Astrocyte (in vitro differentiated cells and primary cell): ENCODE measurements at regions not wholly inside any gene's neighbourhood (a gene's known extent, or its start where the extent isn't known, plus 50 kb on each side); places are given as distances from the start of the nearest gene placed in this dataset.

Experiments
- EZH2 ChIP-seq: IDR thresholded peaks from 2 replicates; pipeline ENCODE4 v1.6.1; 2012; ENCODE audit warnings: mild to moderate bottlenecking, low read length, inconsistent platforms; ENCODE audit not compliant: insufficient read depth
- TF ChIP-seq, protein P1 (sequence below): IDR thresholded peaks from 2 replicates; pipeline ENCODE4 v1.5.1; 2011; ENCODE audit warnings: low read depth, mild to moderate bottlenecking, inconsistent platforms, low read length, moderate library complexity; ENCODE audit not compliant: insufficient read depth

DNA sequence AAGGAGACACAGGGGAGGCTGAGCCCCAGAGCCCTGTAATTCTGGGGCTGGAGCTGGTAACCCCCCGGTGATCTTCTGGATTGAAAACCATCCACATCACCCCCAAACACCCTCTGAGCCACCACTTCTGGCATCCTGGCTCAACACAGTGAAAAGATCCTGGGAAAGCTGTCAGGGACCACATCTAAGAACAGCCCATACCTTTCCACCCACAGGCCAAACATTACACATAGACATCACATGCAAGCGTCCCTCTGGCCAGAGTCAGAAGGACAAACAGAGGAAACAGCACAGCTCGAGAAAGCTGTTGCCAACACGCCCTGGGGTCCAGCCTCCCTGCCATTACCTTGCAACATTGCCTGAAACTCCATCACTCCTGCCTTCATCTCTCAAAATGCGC is 469.5 kb downstream of the SOX6 start:
- TF ChIP-seq, protein P1, sequence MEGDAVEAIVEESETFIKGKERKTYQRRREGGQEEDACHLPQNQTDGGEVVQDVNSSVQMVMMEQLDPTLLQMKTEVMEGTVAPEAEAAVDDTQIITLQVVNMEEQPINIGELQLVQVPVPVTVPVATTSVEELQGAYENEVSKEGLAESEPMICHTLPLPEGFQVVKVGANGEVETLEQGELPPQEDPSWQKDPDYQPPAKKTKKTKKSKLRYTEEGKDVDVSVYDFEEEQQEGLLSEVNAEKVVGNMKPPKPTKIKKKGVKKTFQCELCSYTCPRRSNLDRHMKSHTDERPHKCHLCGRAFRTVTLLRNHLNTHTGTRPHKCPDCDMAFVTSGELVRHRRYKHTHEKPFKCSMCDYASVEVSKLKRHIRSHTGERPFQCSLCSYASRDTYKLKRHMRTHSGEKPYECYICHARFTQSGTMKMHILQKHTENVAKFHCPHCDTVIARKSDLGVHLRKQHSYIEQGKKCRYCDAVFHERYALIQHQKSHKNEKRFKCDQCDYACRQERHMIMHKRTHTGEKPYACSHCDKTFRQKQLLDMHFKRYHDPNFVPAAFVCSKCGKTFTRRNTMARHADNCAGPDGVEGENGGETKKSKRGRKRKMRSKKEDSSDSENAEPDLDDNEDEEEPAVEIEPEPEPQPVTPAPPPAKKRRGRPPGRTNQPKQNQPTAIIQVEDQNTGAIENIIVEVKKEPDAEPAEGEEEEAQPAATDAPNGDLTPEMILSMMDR, result no peak
- no peak for TF ChIP-seq EZH2
